Small intestine (tissue), 7 donors: ENCODE measurements at regions not wholly inside any gene's neighbourhood (a gene's known extent, or its start where the extent isn't known, plus 50 kb on each side); places are given as distances from the start of the nearest gene placed in this dataset.

Experiments used
- DNase-seq, 2 donors: peaks; one replicate each; pipeline versions ENCODE4 v3.0.0 to v3.0.0-alpha.2; 2013
- FAIRE-seq: peaks from 2 replicates; lab custom pipeline; 2012; peaks lifted over from hg19 to GRCh38; lab: Jason Lieb, UNC
- H3K27ac ChIP-seq, 3 donors: one replicate each; pipeline ENCODE4 v1.5.1; 2013; ENCODE audit warnings: low read length in 2 of 3, mild to moderate bottlenecking in 2 of 3, control low read depth in 1 of 3, inconsistent platforms in 1 of 3, low read depth in 1 of 3, moderate library complexity in 1 of 3
- H3K27me3 ChIP-seq, 3 donors: one replicate each; pipeline ENCODE4 v1.6.1; 2013; ENCODE audit warnings: low read length in 3 of 3, inconsistent platforms in 1 of 3; ENCODE audit not compliant: control insufficient read depth in 3 of 3, insufficient read depth in 3 of 3
- H3K36me3 ChIP-seq, 3 donors: one replicate each; pipeline ENCODE4 v1.6.1; 2013; ENCODE audit warnings: low read length in 3 of 3, inconsistent platforms in 1 of 3, low read depth in 1 of 3, mild to moderate bottlenecking in 1 of 3, moderate library complexity in 1 of 3; ENCODE audit not compliant: control insufficient read depth in 3 of 3, insufficient read depth in 2 of 3
- H3K4me1 ChIP-seq, 3 donors: one replicate each; pipeline ENCODE4 v1.6.1; 2013; ENCODE audit warnings: low read length in 2 of 3, inconsistent platforms in 1 of 3, low read depth in 1 of 3, mild to moderate bottlenecking in 1 of 3, moderate library complexity in 1 of 3; ENCODE audit not compliant: control insufficient read depth in 3 of 3, insufficient read depth in 2 of 3
- H3K4me3 ChIP-seq, 3 donors: one replicate each; pipeline ENCODE4 v1.5.1; 2013; ENCODE audit warnings: low read length in 3 of 3, control low read depth in 1 of 3, inconsistent platforms in 1 of 3, low read depth in 1 of 3, mild to moderate bottlenecking in 1 of 3, moderate library complexity in 1 of 3
- H3K9me3 ChIP-seq, 2 donors: one replicate each; pipeline ENCODE4 v1.6.1; 2013; ENCODE audit warnings: low read depth in 1 of 2, low read length in 1 of 2; ENCODE audit not compliant: control insufficient read depth in 2 of 2, insufficient read depth in 1 of 2
- WGBS, 3 donors: extraction: QIAGEN DNeasy Blood & Tissue Kit; methylation state at CpG; one replicate each; pipeline ENCODE4 v1.1.7; 2013; 5-methylcytosine and 5-hydroxymethylcytosine counted together
- donor health status: healthy with polysubstance abuse.
- donor health status: control.
- donor health status: control.
- donor health status: Bipolar disorder and iron deficiency.
- donor health status: healthy.

DNA sequence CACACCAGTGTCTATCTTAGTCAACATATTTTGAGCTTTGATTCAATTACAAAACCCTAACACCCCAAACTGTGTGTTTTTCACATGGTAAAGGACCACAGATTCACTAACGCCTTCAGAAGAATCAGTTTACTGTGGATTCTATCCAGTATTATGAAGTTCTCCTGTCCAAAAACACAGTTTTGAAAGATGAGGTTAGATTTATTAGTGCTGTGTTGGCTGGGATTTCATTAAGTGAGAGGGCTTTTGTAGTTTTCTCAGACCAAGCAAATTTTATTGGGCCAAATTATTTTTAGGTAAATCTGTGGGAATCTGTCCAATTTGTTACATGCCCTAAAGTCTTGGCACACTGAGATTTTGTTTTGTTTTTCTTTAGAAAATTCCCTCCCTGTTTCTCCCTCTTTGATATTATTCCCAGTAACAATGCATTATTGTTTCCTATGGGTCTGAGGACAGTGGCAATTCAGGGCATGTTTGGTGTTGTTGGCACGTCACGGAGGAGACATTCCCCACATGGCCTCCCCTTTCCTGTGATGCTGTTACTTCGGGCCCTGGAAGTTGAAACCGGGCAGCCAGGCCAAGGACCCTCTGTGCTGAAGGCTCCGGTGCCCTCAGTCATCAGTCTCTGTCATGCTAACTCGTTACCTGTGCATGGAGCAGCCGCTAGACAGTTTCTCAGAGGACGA is 87.5 kb upstream of the ALKAL2 start:
- Histone ChIP-seq H3K36me3 (no peaks in the 10 kb centered on the region), H3K27ac (no peak overlapping the region), H3K27me3 (no peaks in the 10 kb centered on the region), H3K4me1 (no peaks in the 10 kb centered on the region), H3K4me3 (no peak overlapping the region), H3K9me3 (peaks cover 0 to 7% of the 10 kb centered on the region in 2 donors)
- no peak for FAIRE-seq
- 63 to 73% (median 72%) methylated on average over 9 of the region's 9 CpGs for WGBS, 3 donors
- DNase-seq: no peak

DNA sequence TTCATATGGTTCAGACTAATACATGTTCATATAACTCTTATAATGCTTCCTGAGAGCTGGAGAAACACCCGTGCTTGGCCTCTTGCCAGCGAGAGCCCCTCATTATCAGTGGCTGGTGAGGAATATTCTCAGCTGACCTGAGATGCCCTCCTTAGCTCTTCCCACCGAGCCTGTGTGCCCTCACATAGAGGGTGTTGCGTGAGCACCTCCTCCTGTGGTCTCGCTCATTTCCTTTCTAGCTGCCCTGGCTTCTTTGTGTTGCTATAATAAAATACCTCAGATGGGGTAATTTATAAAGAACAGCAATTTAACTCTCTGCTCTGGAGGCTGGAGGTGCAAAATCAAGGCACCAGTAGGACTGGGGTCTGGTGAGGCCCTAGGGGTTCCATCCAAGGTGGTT is 80.5 kb upstream of the ALKAL2 start:
- WGBS, 3 donors: 57 to 70% (median 62%) methylated on average over 5 of the region's 5 CpGs
- Histone ChIP-seq H3K27ac (no peak overlapping the region), H3K27me3 (no peaks in the 10 kb centered on the region), H3K4me3 (no peak overlapping the region), H3K36me3 (no peaks in the 10 kb centered on the region), H3K4me1 (no peaks in the 10 kb centered on the region), H3K9me3 (peaks cover 0 to 8% of the 10 kb centered on the region in 2 donors)
- DNase-seq: no peak
- FAIRE-seq: no peak

DNA sequence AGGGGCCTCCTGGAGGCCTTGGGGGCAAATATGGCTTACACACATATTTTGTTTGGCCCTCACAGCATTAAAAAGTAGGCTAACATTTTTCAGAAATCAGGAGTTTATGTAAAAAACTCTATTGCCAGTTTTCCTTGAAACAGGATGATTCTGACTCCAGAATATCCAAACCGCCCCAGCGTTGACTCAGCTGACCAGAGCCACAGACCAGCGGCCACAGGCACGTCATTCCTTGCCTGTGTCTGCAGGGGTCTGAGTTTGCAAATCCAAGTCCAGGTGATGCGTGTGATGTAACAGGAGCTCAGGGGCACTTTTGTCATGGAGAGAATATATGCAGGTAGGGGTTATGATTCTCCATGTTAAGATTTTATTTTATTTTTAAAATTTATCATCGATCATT is 79.4 kb upstream of the ALKAL2 start:
- peaks cover 0 to 11% of the 10 kb centered on the region in 2 donors for H3K9me3 ChIP-seq

DNA sequence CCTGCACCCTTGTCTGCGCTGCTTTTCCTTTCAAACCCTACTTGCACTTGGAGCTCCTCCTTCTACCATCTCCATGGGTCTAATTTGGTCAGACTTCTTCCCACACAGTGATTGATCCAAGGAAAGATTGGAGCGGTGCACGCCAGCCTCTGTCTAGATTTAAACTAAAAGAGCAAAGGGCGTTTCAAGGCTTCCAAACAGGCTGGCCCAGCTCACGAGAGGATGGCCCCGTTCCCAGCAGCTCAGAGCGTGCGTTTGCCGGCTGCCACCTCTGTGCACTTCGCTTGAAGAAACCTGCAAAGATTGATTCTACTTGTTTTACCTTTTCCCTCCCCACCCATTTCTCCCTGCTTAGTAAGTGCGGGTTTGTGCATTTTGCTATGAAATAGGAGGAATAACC is 78.8 kb upstream of the ALKAL2 start:
- WGBS, 3 donors: 51 to 73% (median 54%) methylated on average over 11 of the region's 11 CpGs
- Histone ChIP-seq H3K27me3 (no peaks in the 10 kb centered on the region), H3K36me3 (no peaks in the 10 kb centered on the region), H3K9me3 (peaks cover 0 to 11% of the 10 kb centered on the region in 2 donors), H3K27ac (no peak overlapping the region), H3K4me1 (no peaks in the 10 kb centered on the region), H3K4me3 (no peak overlapping the region)
- no peak for DNase-seq
- no peak for FAIRE-seq

More for the DNA sequence above, 79.4 kb upstream of the ALKAL2 start:
- Histone ChIP-seq H3K36me3 (no peaks in the 10 kb centered on the region), H3K4me1 (no peaks in the 10 kb centered on the region), H3K27me3 (no peaks in the 10 kb centered on the region), H3K4me3 (no peak overlapping the region), H3K27ac (no peak overlapping the region)
- DNase-seq (no peak), FAIRE-seq (no peak)
- WGBS, 3 donors: 89 to 93% (median 90%) methylated on average over 6 of the region's 6 CpGs

DNA sequence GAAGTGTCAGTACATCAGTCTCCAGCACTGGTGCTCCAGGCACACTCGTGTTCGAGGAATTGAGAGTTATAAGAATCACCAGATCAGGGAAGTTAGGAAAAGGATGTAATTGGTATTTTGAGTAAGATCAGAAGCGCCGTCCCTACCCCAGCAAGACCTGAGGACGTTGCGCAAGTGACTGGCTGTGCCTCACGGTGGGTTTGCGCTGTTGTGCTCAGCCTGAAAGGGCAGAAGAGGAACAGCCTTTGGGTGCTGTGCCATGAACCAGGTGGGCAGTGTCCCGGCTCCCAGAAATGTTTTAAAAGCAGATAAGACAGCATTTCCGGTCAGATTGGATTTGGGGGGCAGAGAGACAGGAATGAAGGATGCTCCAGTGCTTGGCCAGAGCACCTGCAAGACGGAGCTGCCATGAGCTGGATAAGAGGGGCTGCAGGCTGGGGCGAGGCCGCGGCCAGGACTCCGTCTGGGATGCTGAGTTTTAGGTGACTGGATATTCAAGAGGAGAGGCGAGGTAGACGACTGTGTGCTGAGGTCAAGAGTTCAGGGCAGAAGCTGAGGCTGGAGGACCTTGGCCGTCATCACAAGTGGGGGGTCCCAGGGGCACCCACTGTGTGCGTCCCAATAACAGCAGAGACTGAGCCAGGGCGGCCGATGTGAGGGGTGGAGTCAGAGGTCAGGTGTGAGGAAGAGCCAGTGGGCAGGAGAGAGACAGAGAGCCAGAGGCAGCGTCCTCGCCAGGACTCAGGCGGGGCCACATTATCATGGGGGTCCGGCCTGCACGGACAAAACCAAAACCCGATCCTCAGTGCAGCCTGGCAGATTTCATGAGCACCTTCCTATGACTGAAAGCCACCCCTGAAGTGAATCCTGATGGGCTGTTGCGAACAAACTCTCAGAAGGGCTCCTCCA is 77.7 kb upstream of the ALKAL2 start:
- H3K27me3 ChIP-seq: no peaks in the 10 kb centered on the region
- FAIRE-seq (no peak), DNase-seq (no peak)
- H3K4me1 ChIP-seq: no peaks in the 10 kb centered on the region
- no peaks in the 10 kb centered on the region for H3K36me3 ChIP-seq
- H3K4me3 ChIP-seq: no peak overlapping the region
- no peak overlapping the region for H3K27ac ChIP-seq
- 88 to 93% (median 89%) methylated on average over 28 of the region's 28 CpGs for WGBS, 3 donors
- peaks cover 0 to 11% of the 10 kb centered on the region in 2 donors for H3K9me3 ChIP-seq

DNA sequence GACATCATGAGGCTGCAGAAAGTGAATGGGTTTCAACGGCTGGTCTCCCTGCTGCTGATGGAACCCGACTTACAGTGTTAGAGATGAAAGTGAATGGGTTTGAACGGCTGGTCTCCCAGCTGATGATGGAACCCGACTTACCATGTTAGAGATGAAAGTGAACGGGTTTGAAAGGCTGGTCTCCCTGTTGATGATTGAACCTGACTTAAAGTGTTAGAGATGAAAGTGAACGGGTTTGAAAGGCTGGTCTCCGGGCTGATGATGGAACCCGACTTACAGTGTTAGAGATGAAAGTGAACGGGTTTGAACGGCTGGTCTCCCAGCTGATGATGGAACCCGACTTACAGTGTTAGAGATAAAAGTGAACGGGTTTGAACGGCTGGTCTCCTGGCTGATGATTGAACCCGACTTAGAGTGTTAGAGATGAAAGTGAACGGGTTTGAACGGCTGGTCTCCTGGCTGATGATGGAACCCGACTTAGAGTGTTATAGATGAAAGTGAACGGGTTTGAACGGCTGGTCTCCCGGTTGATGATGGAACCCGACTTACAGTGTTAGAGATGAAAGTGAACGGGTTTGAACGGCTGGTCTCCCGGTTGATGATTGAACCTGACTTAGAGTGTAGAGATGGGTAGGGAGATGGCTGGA is 76.1 kb upstream of the ALKAL2 start:
- Histone ChIP-seq H3K27me3 (no peaks in the 10 kb centered on the region), H3K27ac (no peak overlapping the region), H3K4me3 (no peak overlapping the region), H3K9me3 (peaks cover 0 to 9% of the 10 kb centered on the region in 2 donors), H3K36me3 (no peaks in the 10 kb centered on the region), H3K4me1 (no peaks in the 10 kb centered on the region)
- DNase-seq (no peak), FAIRE-seq (no peak)
- WGBS, 3 donors: 92 to 95% (median 93%) methylated on average over 24 of the region's 24 CpGs

DNA sequence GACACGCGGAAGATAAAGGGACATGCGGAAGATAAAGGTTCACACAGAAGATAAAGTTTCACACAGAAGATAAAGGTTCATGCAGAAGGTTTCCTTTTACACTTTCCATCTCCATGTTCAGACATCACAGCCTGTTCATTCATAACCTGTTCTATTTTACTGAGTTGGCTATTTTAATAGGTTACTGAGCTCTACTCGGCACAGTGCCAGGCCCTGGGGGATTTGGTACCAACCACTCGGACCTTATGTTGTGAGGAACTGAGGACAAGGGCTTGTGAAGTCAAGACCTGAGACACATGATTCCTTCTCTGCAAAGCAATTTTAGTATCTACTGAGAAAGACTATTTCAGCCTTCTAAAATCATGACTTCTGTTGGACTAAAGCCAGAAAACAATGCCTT is 75.0 kb upstream of the ALKAL2 start:
- Histone ChIP-seq H3K36me3 (no peaks in the 10 kb centered on the region), H3K27ac (no peak overlapping the region), H3K4me1 (no peaks in the 10 kb centered on the region), H3K27me3 (no peaks in the 10 kb centered on the region), H3K4me3 (no peak overlapping the region), H3K9me3 (peaks cover 0 to 9% of the 10 kb centered on the region in 2 donors)
- 27 to 82% (median 34%) methylated on average over 5 of the region's 5 CpGs for WGBS, 3 donors
- FAIRE-seq: no peak
- DNase-seq: no peak

DNA sequence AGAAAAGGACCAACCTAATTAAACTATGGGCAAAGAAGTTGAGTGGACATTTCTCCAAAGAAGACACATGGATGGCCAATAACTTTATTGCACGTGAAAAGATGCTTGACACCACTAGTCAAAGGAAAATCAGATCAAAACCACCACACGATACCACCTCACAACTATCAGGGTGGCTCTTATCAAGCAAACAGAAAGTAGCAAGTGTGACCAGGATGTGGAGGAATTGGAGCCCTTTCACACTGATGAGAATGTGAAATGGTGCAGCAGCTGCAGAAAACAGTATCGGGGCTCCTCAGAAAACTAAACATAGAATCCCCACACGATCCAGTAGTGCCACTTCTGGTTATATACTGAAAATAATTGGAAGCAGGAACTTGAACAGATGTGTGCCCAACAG is 72.2 kb upstream of the ALKAL2 start:
- Histone ChIP-seq H3K4me3 (no peak overlapping the region), H3K36me3 (no peaks in the 10 kb centered on the region), H3K27me3 (no peaks in the 10 kb centered on the region), H3K27ac (no peak overlapping the region), H3K9me3 (peaks cover 0 to 6% of the 10 kb centered on the region in 2 donors), H3K4me1 (no peaks in the 10 kb centered on the region)
- no peak for DNase-seq
- FAIRE-seq: no peak
- WGBS, 3 donors: 75 to 80% (median 77%) methylated on average over 4 of the region's 4 CpGs
